ENCODE measurements at regions not wholly inside any gene's neighbourhood (a gene's known extent, or its start where the extent isn't known, plus 50 kb on each side); places are given as distances from the start of the nearest gene placed in this dataset.

- WGBS, 5 donors, result 63 to 78% (median 64%) methylated on average over 4 of the region's 4 CpGs
Measured at GRCh38 chr5:58074222-58074621, 385.7 kb downstream of the PLK2 start.

DNA sequence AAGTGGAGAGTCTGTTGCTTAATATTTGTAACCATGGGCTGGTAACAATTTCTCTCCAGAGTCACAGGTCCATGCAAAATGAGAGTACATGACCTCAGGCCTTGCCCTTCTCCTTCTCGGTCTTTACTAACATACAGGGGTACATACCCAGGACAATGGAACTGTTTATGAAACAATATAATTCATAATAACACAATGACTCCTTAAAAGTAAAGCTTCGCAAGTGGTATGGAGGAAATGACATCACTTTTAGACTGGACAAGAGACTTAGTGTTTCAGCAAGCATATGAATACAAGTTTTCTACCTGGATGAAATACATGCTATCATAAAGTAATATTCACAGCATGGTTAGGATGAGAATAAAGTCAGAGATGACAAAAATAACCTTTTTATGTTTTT lies 386.6 kb downstream of the PLK2 start:
- Histone ChIP-seq H3K27me3 (replicated peaks in 1 of 7) (no peaks in the 10 kb centered on the region), H3K4me1 (peaks cover 0 to 9% (median 2%) of the 10 kb centered on the region in 6 donors), H3K4me3 (no peak overlapping the region), H3K9me3 (peaks cover 0 to 9% (median 5%) of the 10 kb centered on the region in 8 donors), H3K36me3 (no peaks in the 10 kb centered on the region), H3K27ac (no peak overlapping the region)
- WGBS, 5 donors, result 73 to 85% (median 80%) methylated on average over 2 of the region's 2 CpGs
- TF ChIP-seq, protein P1, sequence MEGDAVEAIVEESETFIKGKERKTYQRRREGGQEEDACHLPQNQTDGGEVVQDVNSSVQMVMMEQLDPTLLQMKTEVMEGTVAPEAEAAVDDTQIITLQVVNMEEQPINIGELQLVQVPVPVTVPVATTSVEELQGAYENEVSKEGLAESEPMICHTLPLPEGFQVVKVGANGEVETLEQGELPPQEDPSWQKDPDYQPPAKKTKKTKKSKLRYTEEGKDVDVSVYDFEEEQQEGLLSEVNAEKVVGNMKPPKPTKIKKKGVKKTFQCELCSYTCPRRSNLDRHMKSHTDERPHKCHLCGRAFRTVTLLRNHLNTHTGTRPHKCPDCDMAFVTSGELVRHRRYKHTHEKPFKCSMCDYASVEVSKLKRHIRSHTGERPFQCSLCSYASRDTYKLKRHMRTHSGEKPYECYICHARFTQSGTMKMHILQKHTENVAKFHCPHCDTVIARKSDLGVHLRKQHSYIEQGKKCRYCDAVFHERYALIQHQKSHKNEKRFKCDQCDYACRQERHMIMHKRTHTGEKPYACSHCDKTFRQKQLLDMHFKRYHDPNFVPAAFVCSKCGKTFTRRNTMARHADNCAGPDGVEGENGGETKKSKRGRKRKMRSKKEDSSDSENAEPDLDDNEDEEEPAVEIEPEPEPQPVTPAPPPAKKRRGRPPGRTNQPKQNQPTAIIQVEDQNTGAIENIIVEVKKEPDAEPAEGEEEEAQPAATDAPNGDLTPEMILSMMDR (IDR thresholded peaks at IDR 0.05 in 8 of 11, conservative IDR thresholded peaks at IDR 0.05 in 3 of 11), result no peak
- no peak for TF ChIP-seq POLR2AphosphoS5 (IDR thresholded peaks at IDR 0.05)
- TF ChIP-seq POLR2A (IDR thresholded peaks at IDR 0.05), result no peak
- intact Hi-C loops (cut with DNase I; ENCODE audit: low total_unique reads), result no loop called here
- no peak for DNase-seq

More at GRCh38 chr5:58074222-58074621, 385.7 kb downstream of the PLK2 start:
- intact Hi-C loops (cut with DNase I; ENCODE audit: low total_unique reads), result no loop called here
- Histone ChIP-seq H3K27me3 (replicated peaks in 1 of 7) (no peaks in the 10 kb centered on the region), H3K4me1 (peaks cover 0 to 9% (median 3%) of the 10 kb centered on the region in 6 donors), H3K9me3 (peaks cover 0 to 4% (median 2%) of the 10 kb centered on the region in 8 donors), H3K27ac (peak overlapping the region in 1 of 8 donors; percentile 23), H3K4me3 (no peak overlapping the region), H3K36me3 (no peaks in the 10 kb centered on the region)
- no peak for DNase-seq
- TF ChIP-seq, protein P1 (IDR thresholded peaks at IDR 0.05 in 8 of 11, conservative IDR thresholded peaks at IDR 0.05 in 3 of 11), result no peak
- no peak for TF ChIP-seq POLR2A (IDR thresholded peaks at IDR 0.05)
- TF ChIP-seq POLR2AphosphoS5 (IDR thresholded peaks at IDR 0.05), result no peak

GRCh38 chr5:58072300-58072965 lies 387.5 kb downstream of the PLK2 start:
- H3K27me3 ChIP-seq (replicated peaks in 1 of 7), result no peaks in the 10 kb centered on the region
- no peaks in the 10 kb centered on the region for H3K36me3 ChIP-seq
- no peak overlapping the region for H3K4me3 ChIP-seq
- WGBS, 5 donors, result 49 to 74% (median 64%) methylated on average over 6 of the region's 6 CpGs
- peak overlapping the region in 2 of 8 donors; percentile 32 to 37 for H3K27ac ChIP-seq
- no peak for DNase-seq
- H3K9me3 ChIP-seq, result peaks cover 0 to 9% (median 5%) of the 10 kb centered on the region in 8 donors
- TF ChIP-seq POLR2AphosphoS5 (IDR thresholded peaks at IDR 0.05) (no peak), POLR2A (IDR thresholded peaks at IDR 0.05) (no peak)
- TF ChIP-seq, protein P1 (IDR thresholded peaks at IDR 0.05 in 8 of 11, conservative IDR thresholded peaks at IDR 0.05 in 3 of 11), result no peak
- intact Hi-C loops (cut with DNase I; ENCODE audit: low total_unique reads), result no loop called here
- H3K4me1 ChIP-seq, result peaks cover 0 to 9% (median 0%) of the 10 kb centered on the region in 6 donors

GRCh38 chr5:58071566-58071965 lies 388.3 kb downstream of the PLK2 start:
- intact Hi-C loops (cut with DNase I; ENCODE audit: low total_unique reads), result no loop called here
- 53 to 78% (median 74%) methylated on average over 4 of the region's 4 CpGs for WGBS, 5 donors
- TF ChIP-seq, protein P1 (IDR thresholded peaks at IDR 0.05 in 8 of 11, conservative IDR thresholded peaks at IDR 0.05 in 3 of 11), result no peak
- TF ChIP-seq POLR2AphosphoS5 (IDR thresholded peaks at IDR 0.05) (no peak), POLR2A (IDR thresholded peaks at IDR 0.05) (no peak)
- Histone ChIP-seq H3K4me1 (peaks cover 0 to 6% (median 0%) of the 10 kb centered on the region in 6 donors), H3K27ac (peak overlapping the region in 2 of 8 donors; percentile 32 to 37), H3K4me3 (no peak overlapping the region), H3K9me3 (peaks cover 0 to 9% (median 5%) of the 10 kb centered on the region in 8 donors), H3K27me3 (replicated peaks in 1 of 7) (no peaks in the 10 kb centered on the region), H3K36me3 (no peaks in the 10 kb centered on the region)
- DNase-seq, result no peak

Data from spleen (tissue), 11 donors.